ENCODE measurements at regions not wholly inside any gene's neighbourhood (a gene's known extent, or its start where the extent isn't known, plus 50 kb on each side); places are given as distances from the start of the nearest gene placed in this dataset.

DNA sequence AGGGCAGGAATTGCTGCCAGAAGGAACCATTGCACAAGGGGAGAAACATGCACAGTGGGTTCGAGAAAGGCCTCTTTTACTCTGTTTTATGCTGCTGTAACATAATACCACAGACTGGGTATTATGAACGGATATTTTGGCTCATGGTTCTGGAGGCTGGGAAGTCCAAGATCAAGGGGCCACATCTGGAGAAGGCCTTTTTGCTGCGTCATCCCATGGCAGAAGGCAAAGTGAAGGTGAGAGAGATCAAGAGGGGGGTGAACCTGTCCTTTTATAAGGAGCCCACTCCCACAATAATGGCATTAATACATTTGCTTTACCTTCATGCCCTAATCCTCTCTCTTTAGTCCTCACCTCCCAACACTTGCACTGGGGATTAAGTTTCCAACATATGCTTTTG is 136.9 kb upstream of the ALDH1B1 start:
- Histone ChIP-seq H3K27ac (ENCODE audit: insufficient read depth, low read length) (no peak overlapping the region), H3K4me2 (ENCODE audit: extremely low read depth, insufficient read depth, low read length) (no peak overlapping the region), H3K9me3 (ENCODE audit: control insufficient read depth, insufficient read depth, low read depth, low read length) (no peaks in the 10 kb centered on the region), H3K36me3 (ENCODE audit: control insufficient read depth, insufficient read depth, low read length) (no peaks in the 10 kb centered on the region), H3K79me2 (ENCODE audit: control insufficient read depth, insufficient read depth, low read length) (no peaks in the 10 kb centered on the region), H4K20me1 (ENCODE audit: control insufficient read depth, extremely low read depth, insufficient read depth, low read length) (no peaks in the 10 kb centered on the region), H3K4me3 (replicated peaks in 1 of 4; ENCODE audit: control extremely low read depth in 1 of 4, insufficient read depth in 1 of 4, low read depth in 3 of 4, low read length in 4 of 4) (no peak overlapping the region), H3K9ac (ENCODE audit: insufficient read depth, low read length) (no peak overlapping the region), H3K4me1 (ENCODE audit: control insufficient read depth, extremely low read depth, insufficient read depth, low read length) (no peaks in the 10 kb centered on the region), H3K27me3 (ENCODE audit: control insufficient read depth, insufficient read depth, low read length) (peaks cover 6% of the 10 kb centered on the region), H2AFZ (ENCODE audit: low read length) (no peak overlapping the region)
- no peak for DNase-seq (ENCODE audit: low read depth in 2 of 2)
- no peak for TF ChIP-seq EZH2 (IDR thresholded peaks at IDR 0.05; ENCODE audit: low read length, missing control alignments)
- TF ChIP-seq, protein P1, sequence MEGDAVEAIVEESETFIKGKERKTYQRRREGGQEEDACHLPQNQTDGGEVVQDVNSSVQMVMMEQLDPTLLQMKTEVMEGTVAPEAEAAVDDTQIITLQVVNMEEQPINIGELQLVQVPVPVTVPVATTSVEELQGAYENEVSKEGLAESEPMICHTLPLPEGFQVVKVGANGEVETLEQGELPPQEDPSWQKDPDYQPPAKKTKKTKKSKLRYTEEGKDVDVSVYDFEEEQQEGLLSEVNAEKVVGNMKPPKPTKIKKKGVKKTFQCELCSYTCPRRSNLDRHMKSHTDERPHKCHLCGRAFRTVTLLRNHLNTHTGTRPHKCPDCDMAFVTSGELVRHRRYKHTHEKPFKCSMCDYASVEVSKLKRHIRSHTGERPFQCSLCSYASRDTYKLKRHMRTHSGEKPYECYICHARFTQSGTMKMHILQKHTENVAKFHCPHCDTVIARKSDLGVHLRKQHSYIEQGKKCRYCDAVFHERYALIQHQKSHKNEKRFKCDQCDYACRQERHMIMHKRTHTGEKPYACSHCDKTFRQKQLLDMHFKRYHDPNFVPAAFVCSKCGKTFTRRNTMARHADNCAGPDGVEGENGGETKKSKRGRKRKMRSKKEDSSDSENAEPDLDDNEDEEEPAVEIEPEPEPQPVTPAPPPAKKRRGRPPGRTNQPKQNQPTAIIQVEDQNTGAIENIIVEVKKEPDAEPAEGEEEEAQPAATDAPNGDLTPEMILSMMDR (conservative IDR thresholded peaks at IDR 0.05 in 1 of 2, IDR thresholded peaks at IDR 0.05 in 1 of 2; ENCODE audit: low read depth in 1 of 2, low read length in 2 of 2): no peak

DNA sequence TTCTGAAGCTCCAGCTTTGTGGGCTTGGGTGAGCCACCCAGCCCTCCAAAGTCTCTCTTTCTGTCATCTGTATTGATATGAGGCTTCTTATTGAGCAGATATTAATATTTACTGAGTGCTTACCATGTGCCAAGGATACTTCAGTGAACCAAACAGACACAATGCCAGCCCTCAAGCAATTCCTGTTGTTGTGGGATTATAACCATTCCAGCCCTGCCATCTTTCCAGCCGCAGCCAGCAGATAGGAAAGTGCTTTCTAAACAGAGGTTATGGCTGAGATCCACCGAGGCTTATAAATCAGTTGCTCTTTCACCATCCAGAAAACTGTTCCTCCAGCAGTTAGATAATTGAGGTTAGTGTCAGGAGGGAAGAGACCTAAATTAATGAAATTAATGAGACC is 137.7 kb upstream of the ALDH1B1 start:
- TF ChIP-seq, protein P1 (conservative IDR thresholded peaks at IDR 0.05 in 1 of 2, IDR thresholded peaks at IDR 0.05 in 1 of 2; ENCODE audit: low read depth in 1 of 2, low read length in 2 of 2): no peak
- no peak for TF ChIP-seq EZH2 (IDR thresholded peaks at IDR 0.05; ENCODE audit: low read length, missing control alignments)
- H3K4me3 ChIP-seq (replicated peaks in 1 of 4; ENCODE audit: control extremely low read depth in 1 of 4, insufficient read depth in 1 of 4, low read depth in 3 of 4, low read length in 4 of 4): no peak overlapping the region
- peaks cover 6% of the 10 kb centered on the region for H3K27me3 ChIP-seq (ENCODE audit: control insufficient read depth, insufficient read depth, low read length)

GRCh38 chr9:38254151-38254550 is 138.4 kb upstream of the ALDH1B1 start:
- H3K27me3 ChIP-seq (ENCODE audit: control insufficient read depth, insufficient read depth, low read length): peaks cover 6% of the 10 kb centered on the region
- no peak overlapping the region for H2AFZ ChIP-seq (ENCODE audit: low read length)
- H3K9me3 ChIP-seq (ENCODE audit: control insufficient read depth, insufficient read depth, low read depth, low read length): no peaks in the 10 kb centered on the region
- no peak for DNase-seq (ENCODE audit: low read depth in 2 of 2)
- no peaks in the 10 kb centered on the region for H3K4me1 ChIP-seq (ENCODE audit: control insufficient read depth, extremely low read depth, insufficient read depth, low read length)
- H3K36me3 ChIP-seq (ENCODE audit: control insufficient read depth, insufficient read depth, low read length): no peaks in the 10 kb centered on the region
- H3K9ac ChIP-seq (ENCODE audit: insufficient read depth, low read length): no peak overlapping the region
- H4K20me1 ChIP-seq (ENCODE audit: control insufficient read depth, extremely low read depth, insufficient read depth, low read length): no peaks in the 10 kb centered on the region
- H3K27ac ChIP-seq (ENCODE audit: insufficient read depth, low read length): no peak overlapping the region
- no peak overlapping the region for H3K4me2 ChIP-seq (ENCODE audit: extremely low read depth, insufficient read depth, low read length)
- H3K4me3 ChIP-seq (replicated peaks in 1 of 4; ENCODE audit: control extremely low read depth in 1 of 4, insufficient read depth in 1 of 4, low read depth in 3 of 4, low read length in 4 of 4): no peak overlapping the region
- H3K79me2 ChIP-seq (ENCODE audit: control insufficient read depth, insufficient read depth, low read length): no peaks in the 10 kb centered on the region
- TF ChIP-seq, protein P1 (conservative IDR thresholded peaks at IDR 0.05 in 1 of 2, IDR thresholded peaks at IDR 0.05 in 1 of 2; ENCODE audit: low read depth in 1 of 2, low read length in 2 of 2): no peak
- TF ChIP-seq EZH2 (IDR thresholded peaks at IDR 0.05; ENCODE audit: low read length, missing control alignments): no peak

More for the DNA sequence above, 137.7 kb upstream of the ALDH1B1 start:
- Histone ChIP-seq H3K79me2 (ENCODE audit: control insufficient read depth, insufficient read depth, low read length) (no peaks in the 10 kb centered on the region), H3K36me3 (ENCODE audit: control insufficient read depth, insufficient read depth, low read length) (no peaks in the 10 kb centered on the region), H3K9ac (ENCODE audit: insufficient read depth, low read length) (no peak overlapping the region), H3K9me3 (ENCODE audit: control insufficient read depth, insufficient read depth, low read depth, low read length) (no peaks in the 10 kb centered on the region), H2AFZ (ENCODE audit: low read length) (no peak overlapping the region), H3K27ac (ENCODE audit: insufficient read depth, low read length) (no peak overlapping the region), H3K4me1 (ENCODE audit: control insufficient read depth, extremely low read depth, insufficient read depth, low read length) (no peaks in the 10 kb centered on the region), H4K20me1 (ENCODE audit: control insufficient read depth, extremely low read depth, insufficient read depth, low read length) (no peaks in the 10 kb centered on the region), H3K4me2 (ENCODE audit: extremely low read depth, insufficient read depth, low read length) (no peak overlapping the region)
- DNase-seq (ENCODE audit: low read depth in 2 of 2): no peak
